ENCODE measurements at regions not wholly inside any gene's neighbourhood (a gene's known extent, or its start where the extent isn't known, plus 50 kb on each side); places are given as distances from the start of the nearest gene placed in this dataset.

DNA sequence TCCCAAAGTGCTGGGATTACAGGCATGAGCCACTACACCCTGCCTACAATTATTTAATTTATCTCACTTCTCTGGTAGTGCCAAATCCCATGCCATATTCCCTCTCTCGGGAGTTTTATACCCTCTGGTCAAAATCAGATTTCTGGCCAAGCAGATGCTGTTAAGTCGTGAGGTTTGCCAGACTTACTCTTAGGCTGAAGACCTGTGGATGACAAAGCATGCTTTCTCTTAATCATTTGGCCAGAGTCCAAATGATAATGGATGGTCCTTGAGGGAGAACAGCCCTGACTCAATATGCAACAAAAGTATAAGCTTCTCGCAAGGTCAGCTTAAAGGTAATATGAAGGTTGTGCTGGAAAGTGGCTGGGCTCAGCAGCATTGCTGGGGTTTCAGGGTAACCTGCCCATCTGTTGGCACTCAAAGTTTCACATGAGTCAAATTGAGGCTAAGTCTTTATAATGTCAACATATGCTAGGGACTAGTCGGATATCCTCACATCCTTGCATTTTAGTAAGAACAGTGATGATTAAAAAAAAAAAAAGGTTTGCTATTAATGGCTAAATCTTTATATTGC lies 280.1 kb downstream of the KIF4B start:
- Histone ChIP-seq H3K79me1 (ENCODE audit: low read depth in 1 of 2, low read length in 2 of 2) (no peaks in the 10 kb centered on the region), H3K56ac (ENCODE audit: extremely low read depth, insufficient read depth, low read length) (no peak overlapping the region), H4K8ac (ENCODE audit: low read depth in 2 of 2, low read length in 2 of 2) (no peak overlapping the region), H3K9ac (ENCODE audit: low read depth, low read length) (no peak overlapping the region), H2AK5ac (ENCODE audit: low read depth, low read length) (no peak overlapping the region), H3K23ac (ENCODE audit: low read depth, low read length) (no peak overlapping the region), H4K20me1 (ENCODE audit: insufficient read depth, low read length) (no peaks in the 10 kb centered on the region), H2BK20ac (ENCODE audit: low read depth, low read length) (no peak overlapping the region), H3K9me3 (ENCODE audit: control insufficient read depth, insufficient read depth, low read length) (peaks cover 10% of the 10 kb centered on the region; the same call in 1 of the 2 replicates), H2BK15ac (ENCODE audit: low read depth, low read length) (no peak overlapping the region), H4K91ac (ENCODE audit: insufficient read depth, low read depth, low read length) (no peak overlapping the region), H3K9me1 (ENCODE audit: insufficient read depth, low read length) (no peaks in the 10 kb centered on the region), H3K27ac (ENCODE audit: insufficient read depth, low read length) (no peak overlapping the region), H2AK9ac (replicated peaks; ENCODE audit: low read depth, low read length, poor library complexity) (no peak overlapping the region), H3K27me3 (ENCODE audit: control insufficient read depth, insufficient read depth, low read length) (no peaks in the 10 kb centered on the region), H3K18ac (ENCODE audit: low read depth, low read length) (no peak overlapping the region), H3K14ac (replicated peaks; ENCODE audit: low read depth, low read length) (no peak overlapping the region), H3K4me2 (ENCODE audit: low read depth, low read length) (no peak overlapping the region), H2BK5ac (ENCODE audit: low read depth, low read length, poor library complexity, severe bottlenecking) (no peak overlapping the region), H3K4ac (ENCODE audit: low read depth, low read length) (no peak overlapping the region), H3K4me1 (ENCODE audit: control insufficient read depth, insufficient read depth, low read length) (no peaks in the 10 kb centered on the region), H2AFZ (replicated peaks; ENCODE audit: low read length, poor library complexity) (no peak overlapping the region), H2BK120ac (ENCODE audit: low read depth, low read length) (no peak overlapping the region), H4K5ac (ENCODE audit: low read depth, low read length) (no peak overlapping the region), H3K4me3 (ENCODE audit: insufficient read depth, low read depth, low read length) (no peak overlapping the region), H3K36me3 (ENCODE audit: control insufficient read depth, insufficient read depth, low read length) (no peaks in the 10 kb centered on the region)
- intact Hi-C loops (cut with micrococcal nuclease), result no loop called here
- in situ Hi-C loops (cut with MboI; ENCODE audit: low sequenced_read_pairs), result no loop called here
- TF ChIP-seq, protein P1, sequence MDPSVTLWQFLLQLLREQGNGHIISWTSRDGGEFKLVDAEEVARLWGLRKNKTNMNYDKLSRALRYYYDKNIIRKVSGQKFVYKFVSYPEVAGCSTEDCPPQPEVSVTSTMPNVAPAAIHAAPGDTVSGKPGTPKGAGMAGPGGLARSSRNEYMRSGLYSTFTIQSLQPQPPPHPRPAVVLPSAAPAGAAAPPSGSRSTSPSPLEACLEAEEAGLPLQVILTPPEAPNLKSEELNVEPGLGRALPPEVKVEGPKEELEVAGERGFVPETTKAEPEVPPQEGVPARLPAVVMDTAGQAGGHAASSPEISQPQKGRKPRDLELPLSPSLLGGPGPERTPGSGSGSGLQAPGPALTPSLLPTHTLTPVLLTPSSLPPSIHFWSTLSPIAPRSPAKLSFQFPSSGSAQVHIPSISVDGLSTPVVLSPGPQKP (IDR thresholded peaks at IDR 0.05; ENCODE audit: borderline replicate concordance, low read depth, low read length), result no peak
- TF ChIP-seq RCOR1 (IDR thresholded peaks at IDR 0.05; ENCODE audit: insufficient replicate concordance, low read length), result no peak
- TF ChIP-seq, protein P2, sequence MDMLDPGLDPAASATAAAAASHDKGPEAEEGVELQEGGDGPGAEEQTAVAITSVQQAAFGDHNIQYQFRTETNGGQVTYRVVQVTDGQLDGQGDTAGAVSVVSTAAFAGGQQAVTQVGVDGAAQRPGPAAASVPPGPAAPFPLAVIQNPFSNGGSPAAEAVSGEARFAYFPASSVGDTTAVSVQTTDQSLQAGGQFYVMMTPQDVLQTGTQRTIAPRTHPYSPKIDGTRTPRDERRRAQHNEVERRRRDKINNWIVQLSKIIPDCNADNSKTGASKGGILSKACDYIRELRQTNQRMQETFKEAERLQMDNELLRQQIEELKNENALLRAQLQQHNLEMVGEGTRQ (IDR thresholded peaks at IDR 0.05; ENCODE audit: low read depth, low read length), result no peak
- TF ChIP-seq, protein P3, sequence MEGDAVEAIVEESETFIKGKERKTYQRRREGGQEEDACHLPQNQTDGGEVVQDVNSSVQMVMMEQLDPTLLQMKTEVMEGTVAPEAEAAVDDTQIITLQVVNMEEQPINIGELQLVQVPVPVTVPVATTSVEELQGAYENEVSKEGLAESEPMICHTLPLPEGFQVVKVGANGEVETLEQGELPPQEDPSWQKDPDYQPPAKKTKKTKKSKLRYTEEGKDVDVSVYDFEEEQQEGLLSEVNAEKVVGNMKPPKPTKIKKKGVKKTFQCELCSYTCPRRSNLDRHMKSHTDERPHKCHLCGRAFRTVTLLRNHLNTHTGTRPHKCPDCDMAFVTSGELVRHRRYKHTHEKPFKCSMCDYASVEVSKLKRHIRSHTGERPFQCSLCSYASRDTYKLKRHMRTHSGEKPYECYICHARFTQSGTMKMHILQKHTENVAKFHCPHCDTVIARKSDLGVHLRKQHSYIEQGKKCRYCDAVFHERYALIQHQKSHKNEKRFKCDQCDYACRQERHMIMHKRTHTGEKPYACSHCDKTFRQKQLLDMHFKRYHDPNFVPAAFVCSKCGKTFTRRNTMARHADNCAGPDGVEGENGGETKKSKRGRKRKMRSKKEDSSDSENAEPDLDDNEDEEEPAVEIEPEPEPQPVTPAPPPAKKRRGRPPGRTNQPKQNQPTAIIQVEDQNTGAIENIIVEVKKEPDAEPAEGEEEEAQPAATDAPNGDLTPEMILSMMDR (conservative IDR thresholded peaks at IDR 0.05; ENCODE audit: low read depth, low read length), result no peak
- no peak for TF ChIP-seq SMC3 (IDR thresholded peaks at IDR 0.05; ENCODE audit: low read depth, low read length)
- TF ChIP-seq BHLHE40 (IDR thresholded peaks at IDR 0.05; ENCODE audit: low read depth, low read length), result no peak
- TF ChIP-seq CHD1 (IDR thresholded peaks at IDR 0.05; ENCODE audit: low read depth, low read length), result no peak
- no peak for TF ChIP-seq MAZ (IDR thresholded peaks at IDR 0.05; ENCODE audit: borderline replicate concordance, low read depth, low read length)
- no peak for TF ChIP-seq MAFK (IDR thresholded peaks at IDR 0.05; ENCODE audit: low read depth, low read length)
- TF ChIP-seq CEBPB (IDR thresholded peaks at IDR 0.05; ENCODE audit: low read depth, low read length), result no peak
- no peak for TF ChIP-seq POLR2A (IDR thresholded peaks at IDR 0.05; ENCODE audit: low read depth, low read length)
- TF ChIP-seq RFX5 (IDR thresholded peaks at IDR 0.05; ENCODE audit: low read depth, low read length), result no peak
- TF ChIP-seq RAD21 (IDR thresholded peaks at IDR 0.05; ENCODE audit: low read length), result no peak
- no peak for TF ChIP-seq NFE2L2 (IDR thresholded peaks at IDR 0.05; ENCODE audit: low read depth, low read length)
- DNase-seq, result no peak
- no TSS peak for BruUV-seq (replicated peaks)
- ChIA-PET POLR2A (ENCODE audit: unreplicated experiment) (no interaction called here), CTCF (no interaction called here)
- ATAC-seq (ENCODE audit: low read depth), result no peak
- no CpG with 5 or more reads among the region's 4 CpGs for WGBS, 2 experiments (ENCODE audit: extremely low coverage in 2 of 2, insufficient read length in 1 of 2)
- dilution Hi-C loops (cut with HindIII; ENCODE audit: low sequenced_read_pairs, unreplicated experiment), result no loop called here
